Aorta (tissue), 5 donors: ENCODE measurements at regions not wholly inside any gene's neighbourhood (a gene's known extent, or its start where the extent isn't known, plus 50 kb on each side); places are given as distances from the start of the nearest gene placed in this dataset.

Experiments
- ATAC-seq: fragments of 200-7000 bp; cut with Tn5 transposase; one replicate; pipeline ENCODE4 v1.9.1; 2022; ENCODE audit warnings: moderate library complexity; ENCODE audit not compliant: low FRiP score
- DNase-seq, 2 donors: peaks; one replicate each; pipeline ENCODE4 v3.0.0-alpha.2; 2020
- H3K27ac ChIP-seq, 2 donors: one replicate each; pipeline ENCODE4 v1.5.1; 2013; ENCODE audit warnings: low read length in 2 of 2, mild to moderate bottlenecking in 2 of 2, moderate library complexity in 2 of 2, control low read depth in 1 of 2, inconsistent platforms in 1 of 2, low read depth in 1 of 2
- H3K27me3 ChIP-seq, 2 donors: one replicate each; pipeline ENCODE4 v1.6.1; 2013; ENCODE audit warnings: control low read depth in 1 of 2, low read length in 1 of 2, mild to moderate bottlenecking in 1 of 2, moderate library complexity in 1 of 2; ENCODE audit not compliant: insufficient read depth in 2 of 2, control insufficient read depth in 1 of 2
- H3K36me3 ChIP-seq, 2 donors: one replicate each; pipeline ENCODE4 v1.6.1; 2013; ENCODE audit warnings: control low read depth in 1 of 2, low read length in 1 of 2, mild to moderate bottlenecking in 1 of 2; ENCODE audit not compliant: insufficient read depth in 2 of 2, control insufficient read depth in 1 of 2
- H3K4me1 ChIP-seq, 2 donors: one replicate each; pipeline ENCODE4 v1.6.1; 2013; ENCODE audit warnings: low read length in 2 of 2, control low read depth in 1 of 2, mild to moderate bottlenecking in 1 of 2, moderate library complexity in 1 of 2; ENCODE audit not compliant: insufficient read depth in 2 of 2, control insufficient read depth in 1 of 2
- H3K4me3 ChIP-seq, 2 donors: one replicate each; pipeline ENCODE4 v1.5.1; 2013; ENCODE audit warnings: low read length in 2 of 2, control low read depth in 1 of 2, mild to moderate bottlenecking in 1 of 2
- H3K9me3 ChIP-seq: one replicate; pipeline ENCODE4 v1.6.1; 2013; ENCODE audit warnings: mild to moderate bottlenecking, low read length; ENCODE audit not compliant: control insufficient read depth
- WGBS, 2 donors: extraction: QIAGEN DNeasy Blood & Tissue Kit; methylation state at CpG; one replicate each; pipeline ENCODE4 v1.1.7; 2013; 5-methylcytosine and 5-hydroxymethylcytosine counted together
- intact Hi-C, 2 donors: fragments of 100-400 bp; cut with DNase I; formaldehyde crosslinking; loops; one replicate each; pipeline versions ENCODE4 v1.14.2 to v1.15.0; 2022
- donor health status: healthy with polysubstance abuse.
- donor health status: Bipolar disorder and iron deficiency.
- donor health status: DM: no; HTN: no; CAD: no.
- donor health status: DM: no; HTN: no; CAD: no.
- donor health status: DM: yes; HTN: yes; CAD: no.

- 93 to 94% methylated on average over 7 of the region's 7 CpGs for WGBS, 2 donors
- Histone ChIP-seq H3K4me1 (no peaks in the 10 kb centered on the region), H3K36me3 (no peaks in the 10 kb centered on the region), H3K4me3 (no peak overlapping the region), H3K27me3 (no peaks in the 10 kb centered on the region), H3K9me3 (no peaks in the 10 kb centered on the region), H3K27ac (no peak overlapping the region)
- intact Hi-C loops = no loop called here
- ATAC-seq (no peak), DNase-seq (no peak)
Measured at GRCh38 chr2:30323499-30323898, 92.2 kb downstream of the LBH start.

- ATAC-seq (no peak), DNase-seq (no peak)
- Histone ChIP-seq H3K4me1 (no peaks in the 10 kb centered on the region), H3K4me3 (no peak overlapping the region), H3K27me3 (no peaks in the 10 kb centered on the region), H3K27ac (no peak overlapping the region), H3K9me3 (no peaks in the 10 kb centered on the region), H3K36me3 (no peaks in the 10 kb centered on the region)
- 92 to 96% methylated on average over 4 of the region's 4 CpGs for WGBS, 2 donors
- intact Hi-C loops = no loop called here
Measured at GRCh38 chr2:30324245-30324908, 93.0 kb downstream of the LBH start.

- no peak overlapping the region for H3K27ac ChIP-seq
- DNase-seq (no peak), ATAC-seq (no peak)
- no peaks in the 10 kb centered on the region for H3K36me3 ChIP-seq
- H3K4me3 ChIP-seq = no peak overlapping the region
- H3K9me3 ChIP-seq = no peaks in the 10 kb centered on the region
- H3K27me3 ChIP-seq = no peaks in the 10 kb centered on the region
- intact Hi-C loops = no loop called here
- no peaks in the 10 kb centered on the region for H3K4me1 ChIP-seq
- 85 to 92% methylated on average over 4 of the region's 4 CpGs for WGBS, 2 donors
Measured at GRCh38 chr2:30325600-30326328, 94.4 kb downstream of the LBH start.

- DNase-seq (no peak), ATAC-seq (no peak)
- Histone ChIP-seq H3K27me3 (no peaks in the 10 kb centered on the region), H3K9me3 (no peaks in the 10 kb centered on the region), H3K4me1 (no peaks in the 10 kb centered on the region), H3K27ac (no peak overlapping the region), H3K36me3 (no peaks in the 10 kb centered on the region), H3K4me3 (no peak overlapping the region)
- 91 to 92% methylated on average over 6 of the region's 6 CpGs for WGBS, 2 donors
- intact Hi-C loops = no loop called here
Measured at GRCh38 chr2:30326497-30326896, 95.2 kb downstream of the LBH start.

GRCh38 chr2:30331038-30331437 lies 99.7 kb downstream of the LBH start:
- Histone ChIP-seq H3K4me1 (no peaks in the 10 kb centered on the region), H3K36me3 (no peaks in the 10 kb centered on the region), H3K4me3 (no peak overlapping the region), H3K27ac (no peak overlapping the region), H3K9me3 (no peaks in the 10 kb centered on the region), H3K27me3 (no peaks in the 10 kb centered on the region)
- intact Hi-C loops = loop anchor here in 1 of 2 donors (10.0 kb wide), 1 partner anchor 374 kb away; no protein-coding TSS in a partner anchor
- no peak for DNase-seq
- ATAC-seq = no peak
- WGBS, 2 donors = 94 to 99% methylated on average over 4 of the region's 4 CpGs

GRCh38 chr2:30331869-30332268 lies 100.5 kb downstream of the LBH start:
- intact Hi-C loops = loop anchor here in 1 of 2 donors (10.0 kb wide), 1 partner anchor 373 kb away; no protein-coding TSS in a partner anchor
- no peaks in the 10 kb centered on the region for H3K9me3 ChIP-seq
- DNase-seq (no peak), ATAC-seq (no peak)
- H3K4me3 ChIP-seq = no peak overlapping the region
- H3K4me1 ChIP-seq = no peaks in the 10 kb centered on the region
- H3K27ac ChIP-seq = no peak overlapping the region
- H3K27me3 ChIP-seq = no peaks in the 10 kb centered on the region
- WGBS, 2 donors = 95 to 98% methylated on average over 7 of the region's 7 CpGs
- no peaks in the 10 kb centered on the region for H3K36me3 ChIP-seq

GRCh38 chr2:30332791-30333453 lies 101.6 kb downstream of the LBH start:
- intact Hi-C loops = loop anchor here in 1 of 2 donors (10.0 kb wide), 1 partner anchor 372 kb away; no protein-coding TSS in a partner anchor
- H3K4me1 ChIP-seq = no peaks in the 10 kb centered on the region
- ATAC-seq = no peak
- H3K27ac ChIP-seq = no peak overlapping the region
- no peak overlapping the region for H3K4me3 ChIP-seq
- H3K9me3 ChIP-seq = no peaks in the 10 kb centered on the region
- no peaks in the 10 kb centered on the region for H3K27me3 ChIP-seq
- 95 to 97% methylated on average over 4 of the region's 4 CpGs for WGBS, 2 donors
- no peak for DNase-seq
- H3K36me3 ChIP-seq = no peaks in the 10 kb centered on the region

GRCh38 chr2:30334762-30335363 lies 103.5 kb downstream of the LBH start:
- DNase-seq (no peak), ATAC-seq (no peak)
- H3K27ac ChIP-seq = no peak overlapping the region
- H3K4me3 ChIP-seq = no peak overlapping the region
- H3K4me1 ChIP-seq = no peaks in the 10 kb centered on the region
- no peaks in the 10 kb centered on the region for H3K9me3 ChIP-seq
- no peaks in the 10 kb centered on the region for H3K27me3 ChIP-seq
- intact Hi-C loops = loop anchor here in 1 of 2 donors (10.0 kb wide), 1 partner anchor 370 kb away; no protein-coding TSS in a partner anchor
- H3K36me3 ChIP-seq = no peaks in the 10 kb centered on the region
- WGBS, 2 donors = 58 to 71% methylated on average over 3 of the region's 3 CpGs
